ENCODE measurements at regions not wholly inside any gene's neighbourhood (a gene's known extent, or its start where the extent isn't known, plus 50 kb on each side); places are given as distances from the start of the nearest gene placed in this dataset.
"Not testable (repeated sequence)": the region's sequence is repeated elsewhere in the genome, so short reads cannot be mapped to it uniquely, and the experiment has no call there.

DNA sequence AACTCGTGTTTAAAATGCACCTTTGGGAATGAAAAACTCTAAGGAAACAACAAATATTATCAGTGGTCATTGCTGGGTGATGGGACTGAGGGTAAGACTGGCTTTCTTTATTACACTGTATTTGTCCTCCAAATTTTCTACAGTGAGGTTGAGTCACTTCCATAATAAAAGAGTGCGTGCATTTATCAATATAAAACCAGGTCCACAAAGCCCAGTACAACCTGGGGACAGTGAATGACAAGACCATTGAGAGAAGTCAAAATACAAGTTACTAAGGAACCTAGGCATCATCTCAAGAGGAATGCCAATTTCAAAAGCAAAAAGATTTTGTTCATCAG, 76.4 kb downstream of the MAGED4 start:
- no peak for DNase-seq

DNA sequence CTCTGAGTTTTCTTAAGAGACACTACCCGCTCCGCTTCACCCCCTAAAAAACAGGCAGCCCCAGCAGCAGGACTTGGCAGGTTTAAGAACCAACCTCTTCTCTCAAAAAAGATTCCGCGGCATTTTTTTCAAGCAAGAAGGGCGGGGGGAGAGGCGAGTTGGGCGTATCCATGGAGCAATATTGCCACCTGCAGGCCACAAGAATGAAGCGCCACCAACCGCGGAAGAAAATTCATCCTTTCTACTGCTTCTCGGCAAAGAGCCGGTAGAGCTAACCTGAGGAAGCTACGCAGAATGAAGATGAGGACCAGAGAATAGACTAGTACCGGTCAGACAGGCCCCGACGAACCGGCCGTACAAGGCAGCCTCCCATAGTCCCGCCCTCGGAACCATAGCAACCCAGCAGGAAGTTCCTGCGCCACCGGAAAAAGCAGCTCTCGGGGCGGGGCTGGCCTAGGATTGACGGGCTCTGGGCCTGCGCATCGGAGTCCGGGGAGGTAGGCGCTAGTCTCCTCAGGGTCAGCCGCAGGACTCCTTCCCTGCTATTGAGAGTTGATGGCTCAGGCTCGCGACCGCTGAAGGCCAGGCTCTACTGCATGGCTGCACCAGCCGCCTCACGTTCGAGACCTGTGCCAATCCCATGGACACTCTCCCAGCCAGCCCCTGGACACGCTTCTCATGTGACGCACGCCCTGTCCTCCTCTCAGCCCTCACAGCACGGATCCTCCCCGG, 76.9 kb downstream of the MAGED4 start:
- peak; percentile 84 for DNase-seq

DNA sequence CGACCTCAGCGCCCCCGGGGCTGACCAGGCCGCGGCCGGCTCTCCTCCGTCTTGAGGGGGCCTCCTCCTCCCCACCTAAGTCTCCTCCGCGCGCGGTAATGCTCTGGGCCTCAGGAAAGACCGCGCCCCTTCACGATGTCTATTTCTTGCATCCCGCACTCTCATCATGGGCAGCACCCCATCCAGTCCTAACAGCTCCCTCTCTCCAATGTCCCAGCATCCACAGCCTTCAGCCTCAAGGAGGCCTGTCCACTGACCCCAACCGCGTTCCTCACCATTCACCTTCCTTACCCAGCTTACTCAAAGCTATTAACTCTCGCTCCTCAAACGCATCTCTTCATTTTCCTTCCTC, 77.5 kb downstream of the MAGED4 start:
- no peak for DNase-seq

DNA sequence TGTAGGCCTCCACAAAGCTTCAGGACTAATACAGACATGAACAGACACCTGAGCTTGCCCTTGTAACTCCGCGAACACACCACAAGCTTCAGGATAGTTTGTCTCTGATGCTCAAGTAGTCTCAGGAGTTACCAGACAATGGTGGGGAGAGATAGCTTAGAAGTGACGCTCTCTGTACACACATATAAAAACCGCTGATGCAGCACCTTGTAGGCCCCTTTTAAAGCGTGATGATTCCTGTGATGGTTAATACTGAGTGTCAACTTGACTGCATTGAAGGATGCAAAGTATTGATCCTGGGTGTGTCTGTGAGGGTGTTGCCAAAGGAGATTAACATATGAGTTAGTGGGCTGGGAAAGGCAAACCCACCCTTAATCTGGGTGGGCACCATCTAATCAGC, 78.7 kb downstream of the MAGED4 start:
- DNase-seq, result no peak

DNA sequence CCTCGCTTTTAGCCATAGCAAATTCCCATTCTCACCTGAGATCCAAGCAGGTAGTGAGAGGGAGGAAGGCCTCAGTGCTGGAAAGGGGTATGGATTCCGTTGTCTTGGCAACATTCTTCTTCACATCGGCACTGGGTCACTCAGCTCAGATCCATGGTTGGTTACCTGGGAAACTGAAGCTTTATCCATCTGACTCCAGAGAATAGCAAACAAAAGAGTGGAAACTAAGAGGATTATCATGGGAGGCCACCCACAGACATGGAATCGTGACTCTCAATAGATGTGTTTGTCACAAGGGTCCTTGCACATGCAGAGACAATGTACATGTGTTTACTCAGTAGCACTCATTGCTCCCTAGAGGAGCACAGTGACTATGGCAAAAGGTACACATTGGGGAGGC, 81.0 kb downstream of the MAGED4 start:
- no peak for DNase-seq

DNA sequence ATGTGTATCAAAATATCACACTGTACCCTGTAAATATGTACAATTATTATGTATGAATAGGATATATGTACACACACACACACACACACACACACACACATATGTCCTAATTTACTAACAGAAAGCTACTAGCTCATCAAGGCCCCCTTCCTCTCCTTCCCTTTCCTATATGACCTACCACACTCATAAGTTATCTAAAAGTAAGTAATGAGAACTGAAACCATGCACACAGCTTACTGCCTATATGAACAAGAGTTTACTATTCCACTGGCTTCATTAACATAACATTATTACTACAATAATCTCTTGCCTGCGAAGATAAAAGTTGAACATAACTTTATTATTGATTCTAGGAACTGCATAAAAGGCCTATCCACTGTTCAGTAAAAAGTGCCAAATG, 83.8 kb downstream of the MAGED4 start:
- not testable (repeated sequence) for DNase-seq

DNA sequence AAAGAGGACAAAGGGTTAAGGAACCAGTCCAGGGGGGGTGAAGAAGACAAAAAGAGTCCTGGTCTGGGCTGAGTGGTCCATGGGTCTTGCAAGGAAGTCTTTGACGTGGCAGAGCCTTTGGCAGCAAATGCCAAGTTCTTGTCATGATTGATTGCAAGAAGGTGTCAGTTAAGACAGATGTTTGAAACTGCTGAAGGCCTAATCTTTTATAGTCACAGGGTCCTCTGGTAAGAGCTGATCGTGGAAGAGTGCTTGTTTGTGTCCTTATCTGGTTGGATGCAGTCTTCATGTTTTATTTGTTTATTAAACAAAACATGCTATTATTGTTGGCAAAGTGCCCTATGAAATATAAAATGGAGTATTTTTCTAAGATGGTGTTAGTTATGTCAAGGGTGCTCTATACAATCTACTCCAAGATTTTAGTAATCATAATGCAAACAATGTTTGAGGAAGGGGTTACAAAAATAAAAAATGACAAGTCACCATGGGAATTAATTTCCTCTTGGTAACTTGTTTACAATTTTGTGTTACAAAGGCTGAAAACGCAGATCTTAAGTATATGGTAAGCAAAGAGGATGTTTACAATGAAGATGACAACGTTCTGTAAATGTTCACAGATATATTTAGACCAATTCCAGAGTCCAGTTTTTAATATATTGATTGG, 85.9 kb downstream of the MAGED4 start:
- no peak for DNase-seq

DNA sequence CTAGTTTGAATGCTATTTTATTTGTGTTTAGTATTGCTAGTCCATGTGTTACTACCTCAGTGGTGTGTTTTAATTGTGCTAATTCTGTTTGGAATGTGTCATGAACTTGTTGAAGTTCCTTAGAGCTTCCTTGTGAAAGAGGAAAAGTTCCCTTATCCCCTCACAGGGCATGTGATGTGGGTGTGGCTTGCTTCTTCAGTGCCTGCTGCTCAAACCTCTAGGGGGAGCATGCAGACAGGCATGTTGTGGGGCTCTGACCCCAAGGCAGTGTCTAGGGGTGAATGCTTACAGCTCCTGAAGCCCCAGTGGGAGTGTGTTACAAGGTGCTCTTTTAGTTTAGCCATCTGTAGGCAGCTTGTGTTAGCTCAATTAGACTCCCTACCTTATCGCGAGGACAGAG, 86.5 kb downstream of the MAGED4 start:
- DNase-seq, result no peak

DNA sequence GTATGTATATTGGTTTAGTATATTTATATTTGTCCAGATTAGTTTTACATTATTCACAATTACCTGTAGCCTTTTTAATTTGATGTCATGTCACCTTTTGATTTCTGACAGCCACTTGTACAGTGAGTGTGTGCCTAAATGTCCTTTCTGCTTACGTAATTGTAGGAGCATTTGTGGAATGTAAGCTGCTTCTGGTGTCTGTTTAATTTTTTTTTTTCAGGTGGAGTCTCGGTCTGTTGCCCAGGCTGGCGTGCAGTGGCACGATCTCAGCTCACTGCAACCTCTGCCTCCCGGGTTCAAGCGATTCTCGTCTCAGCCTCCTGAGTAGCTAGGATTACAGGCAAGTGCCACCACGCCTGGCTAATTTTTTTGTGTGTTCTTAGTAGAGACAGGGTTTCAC, 91.2 kb upstream of the XAGE2 start:
- no peak for DNase-seq

DNA sequence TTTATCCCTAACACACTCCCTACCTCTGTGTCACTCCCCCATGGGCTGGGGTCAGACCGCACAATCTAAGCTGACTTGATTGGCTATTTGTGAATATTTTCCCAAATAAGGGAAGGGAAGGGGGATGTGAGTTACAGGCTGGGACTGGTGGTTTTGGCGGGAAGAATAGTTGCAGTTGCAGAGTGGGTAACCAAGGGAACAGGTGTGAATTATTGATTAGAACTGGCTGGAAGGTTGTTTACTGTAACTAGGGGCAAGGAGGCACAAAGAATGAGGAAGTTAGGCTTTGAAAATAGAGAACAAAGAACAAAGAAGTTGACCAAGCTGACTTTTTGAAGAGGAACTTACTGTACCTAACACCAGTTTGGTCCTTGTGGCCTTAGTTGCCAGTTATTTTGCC, 88.0 kb upstream of the XAGE2 start:
- no peak for DNase-seq

DNA sequence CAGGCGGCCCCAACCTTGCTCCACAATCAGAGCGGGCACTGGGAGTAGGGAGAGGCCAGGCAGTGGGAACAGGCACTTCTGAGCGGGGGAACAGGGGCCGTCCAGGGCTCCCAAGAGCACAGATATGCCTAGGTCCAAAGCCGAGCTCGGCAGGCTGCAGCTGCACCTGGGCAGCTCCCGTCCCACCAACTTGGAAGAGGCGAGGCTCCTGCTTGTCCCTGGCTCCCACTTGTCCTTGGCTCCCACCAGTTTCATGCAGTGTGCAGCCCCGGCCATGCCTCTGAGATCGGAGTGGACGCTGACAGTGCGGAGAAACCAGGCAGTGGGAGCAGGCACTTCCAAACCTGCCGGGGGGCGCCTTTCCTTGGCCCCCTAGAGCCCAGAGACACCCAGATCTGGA, 84.0 kb upstream of the XAGE2 start:
- DNase-seq, result no peak

DNA sequence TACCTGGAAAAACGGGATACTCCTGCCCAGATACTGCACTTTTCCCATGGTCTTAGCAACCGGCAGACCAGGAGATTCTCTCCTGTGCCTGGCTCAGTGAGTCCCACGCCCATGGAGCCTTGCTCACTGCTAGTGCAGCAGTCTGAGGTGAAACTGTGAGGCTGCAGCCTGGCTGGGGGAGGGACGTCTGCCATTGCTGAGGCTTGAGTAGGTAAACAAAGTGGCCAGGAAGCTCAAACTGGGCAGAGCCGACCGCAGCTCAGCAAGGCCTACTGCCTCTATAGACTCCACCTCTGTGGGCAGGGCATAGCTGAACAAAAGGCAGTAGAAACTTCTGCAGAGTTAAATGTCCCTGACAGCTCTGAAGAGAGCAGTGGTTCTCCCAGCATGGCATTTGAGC, 69.9 kb upstream of the XAGE2 start:
- DNase-seq, result not testable (repeated sequence)

DNA sequence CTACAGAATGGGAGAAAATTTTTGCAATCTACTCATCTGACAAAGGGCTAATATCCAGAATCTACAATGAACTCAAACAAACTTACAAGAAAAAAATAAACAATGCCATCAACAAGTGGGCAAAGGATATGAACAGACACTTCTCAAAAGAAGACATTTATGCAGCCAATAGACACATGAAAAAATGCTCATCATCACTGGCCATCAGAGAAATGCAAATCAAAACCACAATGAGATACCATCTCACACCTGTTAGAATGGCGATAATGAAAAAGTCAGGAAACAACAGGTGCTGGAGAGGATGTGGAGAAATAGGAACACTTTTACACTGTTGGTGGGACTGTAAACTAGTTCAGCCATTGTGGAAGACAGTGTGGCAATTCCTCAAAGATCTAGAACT, 60.3 kb upstream of the XAGE2 start:
- DNase-seq, result not testable (repeated sequence)

Measured in activated CD4-positive, alpha-beta T cell treated with anti-CD3 and anti-CD28 coated beads, Interleukin-2, amount 50 U/mL, for 1 hour (primary cell).